ENCODE measurements at regions not wholly inside any gene's neighbourhood (a gene's known extent, or its start where the extent isn't known, plus 50 kb on each side); places are given as distances from the start of the nearest gene placed in this dataset.

DNA sequence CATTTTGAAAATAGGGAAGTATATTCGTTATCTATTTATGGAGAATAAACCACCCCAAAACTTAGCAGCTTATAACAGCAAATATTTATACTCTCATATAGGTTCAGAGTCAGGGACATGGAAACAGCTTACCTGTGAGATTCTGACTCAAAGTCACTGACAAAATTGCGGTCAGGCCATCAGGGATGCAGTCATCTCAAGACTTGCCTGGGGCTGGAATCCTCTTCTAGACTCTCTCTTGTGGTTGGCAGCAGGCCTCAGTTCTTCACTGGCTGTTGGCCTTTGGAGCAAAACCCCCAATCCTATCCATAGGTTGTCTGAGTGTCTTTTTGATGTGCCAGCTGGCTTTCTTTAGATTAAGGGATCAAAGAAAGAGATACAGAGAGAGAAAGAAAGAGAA lies 275.6 kb downstream of the SEC61B start:
- TF ChIP-seq, protein P1, sequence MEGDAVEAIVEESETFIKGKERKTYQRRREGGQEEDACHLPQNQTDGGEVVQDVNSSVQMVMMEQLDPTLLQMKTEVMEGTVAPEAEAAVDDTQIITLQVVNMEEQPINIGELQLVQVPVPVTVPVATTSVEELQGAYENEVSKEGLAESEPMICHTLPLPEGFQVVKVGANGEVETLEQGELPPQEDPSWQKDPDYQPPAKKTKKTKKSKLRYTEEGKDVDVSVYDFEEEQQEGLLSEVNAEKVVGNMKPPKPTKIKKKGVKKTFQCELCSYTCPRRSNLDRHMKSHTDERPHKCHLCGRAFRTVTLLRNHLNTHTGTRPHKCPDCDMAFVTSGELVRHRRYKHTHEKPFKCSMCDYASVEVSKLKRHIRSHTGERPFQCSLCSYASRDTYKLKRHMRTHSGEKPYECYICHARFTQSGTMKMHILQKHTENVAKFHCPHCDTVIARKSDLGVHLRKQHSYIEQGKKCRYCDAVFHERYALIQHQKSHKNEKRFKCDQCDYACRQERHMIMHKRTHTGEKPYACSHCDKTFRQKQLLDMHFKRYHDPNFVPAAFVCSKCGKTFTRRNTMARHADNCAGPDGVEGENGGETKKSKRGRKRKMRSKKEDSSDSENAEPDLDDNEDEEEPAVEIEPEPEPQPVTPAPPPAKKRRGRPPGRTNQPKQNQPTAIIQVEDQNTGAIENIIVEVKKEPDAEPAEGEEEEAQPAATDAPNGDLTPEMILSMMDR (conservative IDR thresholded peaks at IDR 0.05; ENCODE audit: low read length) = no peak
- TF ChIP-seq EZH2phosphoT487 (IDR thresholded peaks at IDR 0.05; ENCODE audit: borderline replicate concordance) = no peak
